OCI-LY1 (cell line): ENCODE measurements at regions not wholly inside any gene's neighbourhood (a gene's known extent, or its start where the extent isn't known, plus 50 kb on each side); places are given as distances from the start of the nearest gene placed in this dataset.

Experiments used
- H2AFZ ChIP-seq: fragments of 200-600 bp; sonication (generic), shearing (Covaris generic); 2 replicates; pipeline ENCODE4 v1.6.0; 2014; ENCODE audit warnings: antibody characterized with exemption, mild to moderate bottlenecking, low read length
- H3F3A ChIP-seq: fragments of 200-600 bp; sonication (generic), shearing (Covaris generic); 2 replicates; pipeline ENCODE4 v1.6.0; 2014; ENCODE audit warnings: mild to moderate bottlenecking, antibody characterized with exemption, low read length, moderate library complexity; ENCODE audit not compliant: insufficient read depth
- H3K27ac ChIP-seq: fragments of 200-600 bp; sonication (generic); 2 replicates; pipeline ENCODE4 v1.5.1; 2014; ENCODE audit warnings: low read length, mixed run types, mild to moderate bottlenecking, low read depth; ENCODE audit not compliant: poor library complexity, severe bottlenecking
- H3K27me3 ChIP-seq: fragments of 200-600 bp; sonication (generic); 2 replicates; pipeline ENCODE4 v1.6.0; 2014; ENCODE audit warnings: antibody characterized with exemption, mild to moderate bottlenecking, low read length, moderate library complexity; ENCODE audit not compliant: insufficient read depth
- H3K36me3 ChIP-seq: fragments of 200-600 bp; sonication (generic); 2 replicates; pipeline ENCODE4 v1.6.1; 2014; ENCODE audit warnings: mild to moderate bottlenecking, antibody characterized with exemption, low read length, moderate library complexity, mixed read lengths; ENCODE audit not compliant: insufficient read depth
- H3K4me1 ChIP-seq: fragments of 200-600 bp; sonication (generic); 2 replicates; pipeline ENCODE4 v1.5.1; 2014; ENCODE audit warnings: mild to moderate bottlenecking, low read length, moderate library complexity; ENCODE audit not compliant: insufficient read depth, severe bottlenecking
- H3K4me2 ChIP-seq: fragments of 200-600 bp; sonication (generic), shearing (Covaris generic); 2 replicates; pipeline ENCODE4 v1.6.1; 2014; ENCODE audit warnings: low read length
- H3K4me3 ChIP-seq: fragments of 200-600 bp; sonication (generic); 2 replicates; pipeline ENCODE4 v1.5.1; 2014; ENCODE audit warnings: low read length, low read depth, mild to moderate bottlenecking, mixed read lengths; ENCODE audit not compliant: poor library complexity, severe bottlenecking
- H3K79me2 ChIP-seq: fragments of 200-600 bp; shearing (Covaris generic); 2 replicates; pipeline ENCODE4 v1.6.1; 2016; ENCODE audit warnings: mixed run types, low read length, mixed read lengths; ENCODE audit not compliant: insufficient read depth
- H3K9ac ChIP-seq: fragments of 200-600 bp; sonication (generic), shearing (Covaris generic); 2 replicates; pipeline ENCODE4 v1.6.1; 2014; ENCODE audit warnings: mild to moderate bottlenecking, low read length, mixed read lengths
- H3K9me2 ChIP-seq: fragments of 200-600 bp; sonication (generic), shearing (Covaris generic); 2 replicates; pipeline ENCODE4 v1.6.1; 2014; ENCODE audit warnings: low read depth, mild to moderate bottlenecking, low read length, mixed read lengths
- H3K9me3 ChIP-seq: fragments of 200-600 bp; shearing (Covaris generic); 2 replicates; pipeline ENCODE4 v1.6.1; 2014; ENCODE audit warnings: low read length, mixed read lengths
- H4K20me1 ChIP-seq: fragments of 200-600 bp; sonication (generic), shearing (Covaris generic); 2 replicates; pipeline ENCODE4 v1.6.0; 2016; ENCODE audit warnings: mild to moderate bottlenecking, low read length; ENCODE audit not compliant: insufficient read depth
- CTCF ChIP-seq: fragments of 200-600 bp; sonication (generic), shearing (Covaris generic); IDR thresholded peaks from 2 replicates; pipeline ENCODE4 v1.5.1; 2017; ENCODE audit warnings: mild to moderate bottlenecking, antibody characterized with exemption, low read length, moderate library complexity, mixed read lengths
- EZH2 ChIP-seq: fragments of 200-600 bp; sonication (generic), shearing (Covaris generic); IDR thresholded peaks from 2 replicates; pipeline ENCODE4 v1.8.0; 2017; ENCODE audit warnings: borderline replicate concordance, mixed run types, mild to moderate bottlenecking, antibody characterized with exemption, low read length, moderate library complexity, mixed read lengths

- Histone ChIP-seq H3K36me3 (no peaks in the 10 kb centered on the region), H3K4me3 (no peak overlapping the region), H3K4me2 (no peak overlapping the region), H2AFZ (no peak overlapping the region), H3F3A (no peaks in the 10 kb centered on the region), H3K27me3 (no peaks in the 10 kb centered on the region), H3K9me3 (no peaks in the 10 kb centered on the region), H3K4me1 (no peaks in the 10 kb centered on the region), H3K9me2 (no peaks in the 10 kb centered on the region), H3K79me2 (no peaks in the 10 kb centered on the region), H3K27ac (no peak overlapping the region), H4K20me1 (no peaks in the 10 kb centered on the region), H3K9ac (no peak overlapping the region)
- TF ChIP-seq CTCF (no peak), EZH2 (no peak)
Observed at GRCh38 chr16:60510941-60511340, 1525.3 kb downstream of the CDH8 start.

- no peak for TF ChIP-seq CTCF
- TF ChIP-seq EZH2 = no peak
Observed at GRCh38 chr16:60510208-60510607, 1526.0 kb downstream of the CDH8 start.

GRCh38 chr16:60491273-60491672 is 1545.0 kb downstream of the CDH8 start:
- H4K20me1 ChIP-seq = no peaks in the 10 kb centered on the region
- no peaks in the 10 kb centered on the region for H3F3A ChIP-seq
- no peak overlapping the region for H2AFZ ChIP-seq
- TF ChIP-seq EZH2 (no peak), CTCF (no peak)
- H3K9ac ChIP-seq = no peak overlapping the region
- H3K79me2 ChIP-seq = no peaks in the 10 kb centered on the region
- H3K27ac ChIP-seq = no peak overlapping the region
- no peaks in the 10 kb centered on the region for H3K36me3 ChIP-seq
- no peak overlapping the region for H3K4me3 ChIP-seq
- no peaks in the 10 kb centered on the region for H3K27me3 ChIP-seq
- no peaks in the 10 kb centered on the region for H3K4me1 ChIP-seq
- H3K9me2 ChIP-seq = no peaks in the 10 kb centered on the region
- no peaks in the 10 kb centered on the region for H3K9me3 ChIP-seq
- H3K4me2 ChIP-seq = no peak overlapping the region

More at GRCh38 chr16:60510208-60510607, 1526.0 kb downstream of the CDH8 start:
- Histone ChIP-seq H3K9me2 (no peaks in the 10 kb centered on the region), H3K36me3 (no peaks in the 10 kb centered on the region), H3K4me3 (no peak overlapping the region), H4K20me1 (no peaks in the 10 kb centered on the region), H3K9ac (no peak overlapping the region), H3K4me1 (no peaks in the 10 kb centered on the region), H3K9me3 (no peaks in the 10 kb centered on the region), H3F3A (no peaks in the 10 kb centered on the region), H3K4me2 (no peak overlapping the region), H3K27ac (no peak overlapping the region), H2AFZ (no peak overlapping the region), H3K79me2 (no peaks in the 10 kb centered on the region), H3K27me3 (no peaks in the 10 kb centered on the region)
